Skin epidermis (tissue), 12 donors: ENCODE measurements at regions not wholly inside any gene's neighbourhood (a gene's known extent, or its start where the extent isn't known, plus 50 kb on each side); places are given as distances from the start of the nearest gene placed in this dataset.

Source experiments
- H3K27ac ChIP-seq, 21 experiments: fragments of 200-600 bp; sonication (generic) in 11 of 21; one replicate each; pipeline ENCODE4 v1.5.0; 2020; ENCODE audit warnings: mild to moderate bottlenecking in 3 of 21, inconsistent platforms in 2 of 21, moderate library complexity in 2 of 21
- H3K4me3 ChIP-seq, 7 experiments: fragments of 200-600 bp; sonication (generic) in 2 of 7; one replicate each; pipeline ENCODE4 v1.5.0; 2020; ENCODE audit warnings: inconsistent platforms in 2 of 7, mild to moderate bottlenecking in 2 of 7, moderate library complexity in 1 of 7

- Histone ChIP-seq H3K4me3 (no peak overlapping the region), H3K27ac (no peak overlapping the region)
Observed at GRCh38 chr6:87873556-87873955, 171.5 kb upstream of the AKIRIN2 start.

DNA sequence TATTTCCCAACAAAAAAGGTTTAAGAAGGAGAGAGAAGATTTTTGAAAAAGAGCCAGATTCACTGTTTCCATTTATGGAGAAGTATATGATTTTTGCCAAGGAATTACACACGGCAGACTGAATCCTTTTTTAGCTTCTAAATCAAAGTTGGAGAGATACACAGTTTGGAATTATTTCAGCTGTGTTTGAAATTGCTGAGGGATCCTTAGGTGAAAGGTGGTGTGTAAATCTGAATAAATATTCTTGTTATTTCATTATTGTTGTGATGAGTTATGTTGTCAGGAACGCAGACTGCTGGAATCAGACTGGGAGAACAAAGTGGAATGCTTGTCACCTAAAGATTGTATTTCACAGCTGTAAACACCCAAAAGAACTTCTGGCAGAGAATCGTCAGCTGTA is 168.5 kb upstream of the AKIRIN2 start:
- Histone ChIP-seq H3K27ac (no peak overlapping the region), H3K4me3 (no peak overlapping the region)

DNA sequence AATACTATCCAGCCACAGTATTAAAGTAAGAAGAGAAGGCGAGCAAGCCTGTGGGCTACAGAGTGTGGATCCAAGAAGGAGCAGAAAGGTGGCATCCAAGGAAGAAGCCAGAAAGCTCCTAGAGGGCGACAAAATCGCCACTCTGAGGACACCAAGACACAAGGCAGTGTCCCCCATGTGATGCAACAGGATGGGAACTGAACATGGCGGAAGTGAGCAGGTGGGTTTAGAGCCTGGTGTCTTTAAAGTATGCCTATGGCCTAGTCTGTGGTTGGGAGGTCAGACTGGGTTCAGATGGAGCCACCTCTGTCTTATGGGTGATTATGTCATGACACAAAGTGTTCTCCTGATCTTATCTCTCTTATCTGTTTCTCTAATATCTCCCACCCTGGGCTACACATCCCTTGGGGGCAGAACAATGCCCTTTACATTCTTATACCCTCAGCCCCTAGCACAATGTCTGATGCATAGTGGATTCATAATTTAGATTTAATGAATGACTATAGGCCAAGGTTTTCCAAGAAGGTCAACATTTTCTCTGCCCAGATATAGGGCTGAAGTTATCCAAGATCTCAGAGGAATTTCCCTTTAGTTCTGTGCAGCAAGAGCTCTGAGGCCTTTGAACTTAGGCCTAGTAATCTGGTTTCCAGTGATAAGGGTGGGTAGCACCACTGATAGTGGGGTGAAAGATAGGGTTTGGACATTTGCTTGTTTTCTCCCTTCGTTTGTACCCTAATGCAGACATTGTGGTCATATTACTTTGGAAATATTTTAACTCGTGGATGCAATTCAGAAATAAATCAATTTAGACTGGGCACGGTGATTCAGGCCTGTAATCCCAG is 167.3 kb upstream of the AKIRIN2 start:
- Histone ChIP-seq H3K27ac (no peak overlapping the region), H3K4me3 (no peak overlapping the region)

DNA sequence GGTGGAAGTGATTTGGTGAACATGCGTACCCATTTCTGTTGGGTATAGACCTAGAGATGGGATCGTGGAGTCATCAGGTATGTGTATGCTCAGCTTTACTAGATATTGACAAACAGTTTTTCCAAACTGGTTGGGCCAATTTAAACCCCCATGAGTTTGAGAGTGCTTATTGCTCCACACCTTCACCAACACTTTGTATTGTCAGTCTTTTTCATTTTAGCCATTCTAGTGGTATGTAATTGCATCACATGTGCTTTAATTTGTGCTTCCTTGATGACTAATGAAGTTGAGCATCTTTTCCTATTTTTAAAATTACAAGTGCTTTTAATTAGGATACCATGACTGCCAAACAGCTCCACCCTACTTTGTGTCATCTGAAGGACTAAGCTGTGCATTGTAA is 158.9 kb upstream of the AKIRIN2 start:
- no peak overlapping the region for H3K4me3 ChIP-seq
- H3K27ac ChIP-seq: no peak overlapping the region

GRCh38 chr6:87858440-87858839 is 156.4 kb upstream of the AKIRIN2 start:
- Histone ChIP-seq H3K27ac (no peak overlapping the region), H3K4me3 (no peak overlapping the region)

DNA sequence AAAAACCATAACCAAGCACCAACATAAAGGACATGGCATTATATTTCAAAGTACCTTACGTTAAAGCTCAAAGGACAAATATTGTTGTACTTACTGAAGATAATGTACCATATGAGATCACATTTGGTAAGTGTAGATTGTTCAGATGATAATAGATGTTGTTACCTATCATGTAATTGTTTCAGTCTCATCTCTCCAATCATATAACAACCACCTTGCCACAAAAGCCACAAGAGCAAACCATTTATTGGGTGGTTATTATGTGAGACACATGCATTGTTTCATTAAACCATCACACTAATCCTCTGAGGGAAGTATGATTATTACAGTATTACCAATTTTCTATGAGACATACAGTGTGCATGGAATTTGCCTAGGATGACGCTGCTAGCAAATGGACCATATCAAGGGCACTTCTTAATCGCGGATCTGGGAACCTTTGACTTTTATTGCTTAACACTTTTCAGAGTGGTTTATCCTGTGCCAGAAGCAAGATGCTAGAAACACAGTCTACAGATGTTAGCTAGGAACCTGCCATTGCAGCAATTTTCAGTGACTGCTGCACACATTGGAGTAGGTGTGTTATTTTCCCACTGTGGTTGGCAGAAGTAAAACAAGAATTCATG is 149.8 kb upstream of the AKIRIN2 start:
- H3K27ac ChIP-seq: no peak overlapping the region
- H3K4me3 ChIP-seq: no peak overlapping the region

DNA sequence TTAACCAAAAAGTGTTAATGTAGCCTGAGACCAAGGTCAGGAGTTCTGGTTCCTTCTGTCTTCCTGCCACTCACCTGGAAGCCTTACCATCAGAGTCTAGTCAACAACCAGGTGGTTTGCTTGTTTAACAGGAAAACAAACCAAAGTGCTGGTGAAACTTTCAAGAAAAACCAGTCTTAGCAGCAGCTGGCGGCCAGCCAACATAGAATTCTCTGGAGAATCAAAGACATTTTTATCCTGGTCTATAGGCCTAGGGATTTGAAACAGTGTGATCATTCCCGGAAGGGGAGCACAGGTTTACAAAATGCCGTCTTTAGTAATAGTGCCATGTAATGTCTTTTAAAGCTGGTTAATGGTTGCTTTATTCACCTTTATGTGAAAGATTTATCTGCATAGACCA is 146.6 kb upstream of the AKIRIN2 start:
- Histone ChIP-seq H3K4me3 (no peak overlapping the region), H3K27ac (no peak overlapping the region)

GRCh38 chr6:87847830-87848210 is 145.8 kb upstream of the AKIRIN2 start:
- Histone ChIP-seq H3K27ac (no peak overlapping the region), H3K4me3 (no peak overlapping the region)

GRCh38 chr6:87847135-87847829 is 145.2 kb upstream of the AKIRIN2 start:
- H3K27ac ChIP-seq: no peak overlapping the region
- no peak overlapping the region for H3K4me3 ChIP-seq

DNA sequence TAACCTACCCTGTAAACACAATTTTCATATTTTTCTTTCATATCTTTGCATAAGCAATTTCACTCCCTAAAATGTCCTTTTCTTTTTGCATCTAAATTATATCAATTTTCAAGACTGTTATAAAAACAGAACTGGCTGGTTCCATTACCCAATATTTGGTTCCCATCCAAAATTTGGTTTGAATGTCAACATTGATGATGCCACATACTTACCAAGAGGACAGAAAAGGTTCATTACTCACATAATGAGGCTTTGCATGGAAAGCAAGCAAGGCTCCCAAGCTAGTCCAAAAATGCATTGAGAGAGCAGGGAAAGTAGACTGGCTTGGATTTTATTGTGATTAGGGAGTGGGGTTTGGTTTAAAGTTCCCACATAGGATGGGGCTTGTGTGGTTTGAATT is 144.4 kb upstream of the AKIRIN2 start:
- Histone ChIP-seq H3K4me3 (no peak overlapping the region), H3K27ac (no peak overlapping the region)

DNA sequence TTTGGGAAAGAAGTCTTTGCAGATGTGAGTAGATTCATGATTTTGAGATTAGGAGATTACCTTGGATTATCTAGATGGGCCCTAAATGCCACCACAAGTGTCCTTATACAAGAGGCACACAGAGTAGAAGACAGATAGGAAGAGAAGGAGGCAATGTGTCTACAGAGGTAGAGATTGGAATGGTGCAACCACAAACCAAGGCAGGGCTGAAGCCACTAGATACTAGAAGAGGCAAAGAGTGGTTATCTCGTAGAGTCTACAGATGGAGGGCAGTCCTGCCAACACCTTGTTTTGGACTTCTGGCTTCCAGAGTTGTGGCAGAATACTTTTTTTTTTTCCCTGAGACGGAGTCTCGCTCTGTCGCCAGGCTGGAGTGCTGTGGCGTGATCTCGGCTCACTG is 138.3 kb upstream of the AKIRIN2 start:
- Histone ChIP-seq H3K27ac (no peak overlapping the region), H3K4me3 (no peak overlapping the region)

DNA sequence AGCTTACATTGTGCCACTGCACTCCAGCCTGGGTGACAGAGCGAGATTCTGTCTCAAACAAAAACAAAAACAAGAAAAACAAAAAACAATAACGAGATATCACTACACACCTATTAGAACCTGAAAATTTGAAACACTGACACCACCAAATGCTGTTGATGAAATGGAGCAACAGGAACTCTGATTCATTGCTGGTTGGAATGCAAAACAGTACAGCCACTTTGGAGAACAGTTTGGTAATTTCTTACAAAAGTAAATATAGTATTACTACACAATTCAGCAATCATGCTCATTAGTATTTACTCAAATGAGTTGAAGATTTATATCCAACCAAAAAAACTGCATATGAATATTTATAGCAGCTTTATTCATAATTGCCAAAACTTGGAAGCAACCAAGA is 135.8 kb upstream of the AKIRIN2 start:
- Histone ChIP-seq H3K4me3 (no peak overlapping the region), H3K27ac (no peak overlapping the region)

DNA sequence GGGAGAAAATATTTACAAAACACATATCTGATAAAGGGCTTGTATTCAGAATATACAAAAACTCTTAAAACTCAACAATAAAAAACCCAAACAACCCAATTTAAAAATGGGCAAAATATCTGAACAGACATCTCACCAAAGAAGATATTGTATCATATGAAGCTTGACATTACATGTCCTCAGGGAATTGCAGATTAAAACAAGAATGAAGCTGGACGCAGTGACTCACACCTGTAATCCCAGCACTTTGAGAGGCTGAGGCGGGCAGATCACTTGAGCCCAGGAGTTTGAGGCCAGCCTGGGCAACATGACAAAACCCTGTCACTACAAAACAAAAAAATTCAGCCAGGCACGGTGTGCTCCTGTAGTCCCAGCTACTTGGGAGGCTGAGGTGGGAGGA is 135.4 kb upstream of the AKIRIN2 start:
- no peak overlapping the region for H3K4me3 ChIP-seq
- no peak overlapping the region for H3K27ac ChIP-seq

DNA sequence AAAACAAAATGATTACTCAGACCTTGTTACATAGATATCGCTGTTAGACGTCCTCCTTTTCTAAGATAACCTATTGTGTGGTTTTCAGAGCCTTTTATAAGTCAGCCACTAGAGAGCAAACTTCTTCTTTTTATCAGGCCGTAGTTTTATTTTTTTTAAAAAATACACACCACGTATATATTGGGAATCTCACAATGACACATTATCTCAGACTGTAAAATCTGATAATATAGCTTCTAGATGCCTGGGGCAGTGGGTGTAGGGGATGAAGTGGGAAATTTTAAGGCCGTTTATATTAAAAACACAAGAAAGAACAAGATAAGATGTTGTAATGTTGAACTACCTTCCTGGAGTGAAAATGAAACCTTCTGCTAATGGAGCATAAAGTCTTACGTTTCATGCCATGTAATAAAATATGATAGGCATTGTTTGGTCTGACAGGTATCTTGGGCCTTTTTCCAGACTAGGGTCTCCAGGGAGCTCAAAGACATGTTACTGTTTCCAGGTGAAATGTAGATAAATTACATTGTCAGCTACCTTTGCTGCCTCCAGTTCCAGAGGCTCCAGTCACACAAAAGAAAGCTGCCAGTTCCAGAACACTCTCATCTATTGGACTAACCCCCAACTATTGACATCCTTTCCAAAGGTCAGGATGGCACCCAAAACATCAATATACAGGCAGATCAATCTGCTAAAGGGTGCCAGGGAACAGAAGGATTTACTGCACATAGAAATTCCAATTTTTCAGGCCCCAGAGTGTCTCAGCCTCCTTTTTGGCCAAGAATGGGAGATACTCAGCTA is 130.2 kb upstream of the AKIRIN2 start:
- peak overlapping the region in 6 of 7 experiments; percentile 17 to 43 (median 24) for H3K4me3 ChIP-seq
- peak overlapping the region in 10 of 21 experiments; percentile 3 to 73 (median 36) for H3K27ac ChIP-seq

GRCh38 chr6:87830907-87831306 is 128.9 kb upstream of the AKIRIN2 start:
- no peak overlapping the region for H3K27ac ChIP-seq

DNA sequence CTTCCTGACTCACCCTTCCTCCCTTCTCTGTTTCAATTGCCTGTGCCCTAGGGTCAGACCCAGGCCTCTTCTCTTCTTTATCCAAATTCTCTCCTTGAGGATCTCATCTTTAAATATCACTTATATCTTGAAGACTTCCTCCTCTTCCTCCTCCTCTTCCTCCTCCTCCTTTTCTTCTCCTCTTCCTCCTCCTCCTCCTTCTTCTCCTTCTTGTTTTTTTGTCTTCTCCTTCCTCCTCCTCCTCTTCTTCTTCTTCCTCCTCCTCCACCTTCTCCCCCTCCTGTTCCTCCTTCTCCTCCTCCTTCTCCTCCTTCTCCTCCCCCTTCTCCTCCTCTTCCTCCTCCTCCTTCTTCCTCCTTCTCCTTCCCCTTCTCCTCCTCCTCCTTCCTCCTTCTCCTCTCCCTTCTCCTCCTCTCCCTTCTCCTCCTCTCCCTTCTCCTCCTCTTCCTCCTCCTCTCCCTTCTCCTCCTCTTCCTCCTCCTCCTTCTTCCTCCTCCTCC is 127.6 kb upstream of the AKIRIN2 start:
- Histone ChIP-seq H3K4me3 (no peak overlapping the region), H3K27ac (no peak overlapping the region)

More at GRCh38 chr6:87830907-87831306, 128.9 kb upstream of the AKIRIN2 start:
- no peak overlapping the region for H3K4me3 ChIP-seq

DNA sequence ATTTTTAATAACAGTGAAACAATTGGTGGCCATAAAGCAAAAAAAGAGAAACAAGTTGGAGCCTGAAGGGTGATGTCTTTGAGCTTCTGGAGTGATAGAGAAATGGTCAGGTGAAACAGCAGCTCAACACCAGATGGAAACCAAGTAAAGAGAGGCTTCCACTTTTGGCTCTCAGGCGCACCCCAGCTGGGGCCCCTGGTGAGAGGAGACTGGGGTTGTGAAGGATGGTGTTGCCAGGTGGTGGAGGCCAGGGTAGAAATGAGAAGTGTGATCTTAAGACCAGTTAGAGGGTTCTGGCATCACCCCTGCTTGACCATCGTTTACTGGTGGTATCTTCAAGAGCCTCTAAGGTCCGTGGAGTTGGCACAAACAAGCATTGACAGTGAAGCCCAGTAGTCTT is 126.0 kb upstream of the AKIRIN2 start:
- no peak overlapping the region for H3K4me3 ChIP-seq
- H3K27ac ChIP-seq: no peak overlapping the region

GRCh38 chr6:87827346-87827745 is 125.3 kb upstream of the AKIRIN2 start:
- H3K27ac ChIP-seq: no peak overlapping the region

GRCh38 chr6:87826424-87826823 is 124.4 kb upstream of the AKIRIN2 start:
- no peak overlapping the region for H3K4me3 ChIP-seq
- H3K27ac ChIP-seq: no peak overlapping the region

More at GRCh38 chr6:87827346-87827745, 125.3 kb upstream of the AKIRIN2 start:
- no peak overlapping the region for H3K4me3 ChIP-seq

DNA sequence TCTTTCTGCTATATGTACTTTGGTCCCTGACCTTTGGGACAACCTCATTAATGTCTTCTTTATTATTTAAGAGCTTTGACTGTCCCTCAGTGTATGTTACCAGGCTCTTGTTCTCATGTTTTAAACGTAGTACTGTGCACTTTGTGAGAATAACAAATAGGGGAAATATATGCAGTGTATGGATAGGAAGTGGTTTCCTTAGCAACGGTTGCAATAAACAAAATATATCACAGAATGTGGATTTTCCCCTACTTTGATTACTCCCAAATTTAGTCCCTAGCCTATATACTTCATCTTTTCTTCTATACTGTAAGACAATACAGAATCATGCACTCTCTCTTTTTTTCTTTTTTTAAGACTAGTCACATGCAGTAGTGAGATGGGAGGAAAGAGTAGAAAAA is 123.8 kb upstream of the AKIRIN2 start:
- Histone ChIP-seq H3K27ac (peak overlapping the region in 1 of 21 experiments; percentile 33), H3K4me3 (no peak overlapping the region)
